GM21515 (cell line): ENCODE measurements at regions not wholly inside any gene's neighbourhood (a gene's known extent, or its start where the extent isn't known, plus 50 kb on each side); places are given as distances from the start of the nearest gene placed in this dataset.
"Not testable (repeated sequence)": the region's sequence is repeated elsewhere in the genome, so short reads cannot be mapped to it uniquely, and the experiment has no call there.

Experiments
- ATAC-seq: cut with Tn5 transposase; IDR thresholded peaks from one replicate; pipeline ENCODE4 v1.9.1; 2021; ENCODE audit not compliant: unreplicated experiment

- not testable (repeated sequence) for ATAC-seq
Measured at GRCh38 chr2:89947208-89947815, 1255.8 kb downstream of the RPIA start.

- not testable (repeated sequence) for ATAC-seq
Measured at GRCh38 chr2:89948102-89948501, 1256.6 kb downstream of the RPIA start.

GRCh38 chr2:89950807-89951206, 1259.3 kb downstream of the RPIA start:
- ATAC-seq = not testable (repeated sequence)

- ATAC-seq = not testable (repeated sequence)
Measured at GRCh38 chr2:89957236-89957635, 1265.8 kb downstream of the RPIA start.

GRCh38 chr2:89959729-89960378, 1268.4 kb downstream of the RPIA start:
- not testable (repeated sequence) for ATAC-seq

- not testable (repeated sequence) for ATAC-seq
Measured at GRCh38 chr2:89960570-89960969, 1269.1 kb downstream of the RPIA start.

GRCh38 chr2:89968567-89968966, 1277.1 kb downstream of the RPIA start:
- peak; percentile 67 for ATAC-seq

GRCh38 chr2:89969190-89969589, 1277.7 kb downstream of the RPIA start:
- ATAC-seq = not testable (repeated sequence)

GRCh38 chr2:89973849-89974248, 1282.4 kb downstream of the RPIA start:
- not testable (repeated sequence) for ATAC-seq

- ATAC-seq = not testable (repeated sequence)
Measured at GRCh38 chr2:89979826-89980537, 1288.5 kb downstream of the RPIA start.

- not testable (repeated sequence) for ATAC-seq
Measured at GRCh38 chr2:89982246-89982645, 1290.8 kb downstream of the RPIA start.

GRCh38 chr2:89985650-89986049, 1294.2 kb downstream of the RPIA start:
- not testable (repeated sequence) for ATAC-seq

GRCh38 chr2:89986532-89986931, 1295.1 kb downstream of the RPIA start:
- ATAC-seq = not testable (repeated sequence)

- not testable (repeated sequence) for ATAC-seq
Measured at GRCh38 chr2:89996779-89997178, 1305.3 kb downstream of the RPIA start.

GRCh38 chr2:90004553-90004952, 1313.1 kb downstream of the RPIA start:
- not testable (repeated sequence) for ATAC-seq

GRCh38 chr2:90010442-90011100, 1319.1 kb downstream of the RPIA start:
- ATAC-seq = not testable (repeated sequence)

- ATAC-seq = not testable (repeated sequence)
Measured at GRCh38 chr2:90011101-90011443, 1319.6 kb downstream of the RPIA start.

GRCh38 chr2:90019908-90020307, 1328.4 kb downstream of the RPIA start:
- ATAC-seq = not testable (repeated sequence)

GRCh38 chr2:90021234-90021633, 1329.8 kb downstream of the RPIA start:
- not testable (repeated sequence) for ATAC-seq

- ATAC-seq = peak; percentile 55
Measured at GRCh38 chr2:90027231-90027643, 1335.8 kb downstream of the RPIA start.

- ATAC-seq = not testable (repeated sequence)
Measured at GRCh38 chr2:90028381-90029079, 1337.1 kb downstream of the RPIA start.
